GM18507 (cell line): ENCODE measurements at regions not wholly inside any gene's neighbourhood (a gene's known extent, or its start where the extent isn't known, plus 50 kb on each side); places are given as distances from the start of the nearest gene placed in this dataset.
"Not testable (repeated sequence)": the region's sequence is repeated elsewhere in the genome, so short reads cannot be mapped to it uniquely, and the experiment has no call there.

Source experiments
- DNase-seq: peaks from one replicate; pipeline ENCODE4 v3.0.0; 2011; ENCODE audit warnings: low read depth; ENCODE audit not compliant: insufficient read length; ENCODE audit errors: extremely low spot score
- FAIRE-seq: peaks from 2 replicates; lab custom pipeline; 2011; peaks lifted over from hg19 to GRCh38; lab: Jason Lieb, UNC

- FAIRE-seq = no peak
- no peak for DNase-seq
These were observed 87.6 kb upstream of the TSPAN7 start for GRCh38 chrX:38473701-38474100.

GRCh38 chrX:38474543-38474942 is 86.8 kb upstream of the TSPAN7 start:
- DNase-seq = no peak
- peak; percentile 38 for FAIRE-seq

- FAIRE-seq (no peak), DNase-seq (no peak)
These were observed 79.2 kb upstream of the TSPAN7 start for GRCh38 chrX:38482183-38482582.

GRCh38 chrX:38484607-38485498 is 76.5 kb upstream of the TSPAN7 start:
- FAIRE-seq = no peak

GRCh38 chrX:38489341-38489740 is 72.0 kb upstream of the TSPAN7 start:
- DNase-seq (no peak), FAIRE-seq (no peak)

More at GRCh38 chrX:38484607-38485498, 76.5 kb upstream of the TSPAN7 start:
- no peak for DNase-seq

GRCh38 chrX:38494239-38494823 is 67.0 kb upstream of the TSPAN7 start:
- DNase-seq (no peak), FAIRE-seq (no peak)

GRCh38 chrX:38499658-38500057 is 61.7 kb upstream of the TSPAN7 start:
- DNase-seq, FAIRE-seq: not testable (repeated sequence)

GRCh38 chrX:38500141-38500540 is 61.2 kb upstream of the TSPAN7 start:
- DNase-seq (no peak), FAIRE-seq (no peak)

GRCh38 chrX:38500866-38501265 is 60.5 kb upstream of the TSPAN7 start:
- DNase-seq (no peak), FAIRE-seq (no peak)

- no peak for DNase-seq
- no peak for FAIRE-seq
These were observed 55.8 kb upstream of the TSPAN7 start for GRCh38 chrX:38505583-38505982.
